SK-N-SH (cell line): ENCODE measurements at regions not wholly inside any gene's neighbourhood (a gene's known extent, or its start where the extent isn't known, plus 50 kb on each side); places are given as distances from the start of the nearest gene placed in this dataset.

Experiments
- CTCF ChIA-PET: fragments of 300-600, 350-600 bp; formaldehyde crosslinking; extraction: SDS; loops from one replicate; lab custom pipeline; 2021; lab: Yijun Ruan, JAX
- POLR2A ChIA-PET: fragments of 350-600 bp; sonication (Branson Sonifier 250); formaldehyde crosslinking; extraction: SDS; loops from one replicate; lab custom pipeline; 2020; ENCODE audit warnings: antibody characterized with exemption, inconsistent platforms; lab: Yijun Ruan, JAX
- DNase-seq: peaks from one replicate; pipeline ENCODE4 v3.0.0; 2012
- H2AFZ ChIP-seq: fragments of 200-600 bp; sonication (generic); 2 replicates; pipeline ENCODE4 v1.8.1; 2016; ENCODE audit warnings: antibody characterized with exemption, mild to moderate bottlenecking, low read depth
- H3F3A ChIP-seq: fragments of 200-600 bp; sonication (generic); replicated peaks from 2 replicates; pipeline ENCODE3; 2016; ENCODE audit warnings: antibody characterized with exemption, mild to moderate bottlenecking; ENCODE audit not compliant: insufficient read depth
- H3K27ac ChIP-seq, 2 experiments: fragments of 200-500 bp in 1 of 2; fragments of 200-600 bp in 1 of 2; sonication (Bioruptor generic) in 1 of 2; sonication (generic), shearing (Covaris generic) in 1 of 2; 2 replicates each; pipeline versions ENCODE4 v1.5.1 to v1.6.1; 2014 to 2016; ENCODE audit warnings: low read depth in 2 of 2, inconsistent platforms in 1 of 2, low read length in 1 of 2, mild to moderate bottlenecking in 1 of 2, mixed read lengths in 1 of 2
- H3K27me3 ChIP-seq: fragments of 200-600 bp; sonication (generic), shearing (Covaris generic); 2 replicates; pipeline ENCODE4 v1.6.1; 2016; ENCODE audit warnings: mixed run types; ENCODE audit not compliant: insufficient read depth
- H3K36me3 ChIP-seq, 2 experiments: fragments of 200-500 bp in 1 of 2; fragments of 200-600 bp in 1 of 2; sonication (Bioruptor generic) in 1 of 2; sonication (generic) in 1 of 2; replicated peaks in 1 of 2; 2 replicates each; pipeline versions ENCODE3 to v1.5.1; 2014 to 2016; ENCODE audit warnings: low read length in 1 of 2, mild to moderate bottlenecking in 1 of 2; ENCODE audit not compliant: insufficient read depth in 2 of 2, control insufficient read depth in 1 of 2
- H3K4me1 ChIP-seq, 2 experiments: fragments of 200-500 bp in 1 of 2; fragments of 200-600 bp in 1 of 2; sonication (Bioruptor generic) in 1 of 2; sonication (generic), shearing (Covaris generic) in 1 of 2; 2 replicates each; pipeline versions ENCODE4 v1.5.1 to v1.6.1; 2014 to 2016; ENCODE audit warnings: low read depth in 1 of 2, low read length in 1 of 2, mixed run types in 1 of 2; ENCODE audit not compliant: insufficient read depth in 2 of 2, control insufficient read depth in 1 of 2
- H3K4me2 ChIP-seq: fragments of 200-600 bp; sonication (generic), shearing (Covaris generic); 2 replicates; pipeline ENCODE4 v1.6.1; 2017; ENCODE audit warnings: mixed run types
- H3K4me3 ChIP-seq, 2 experiments: fragments of 200-500 bp in 1 of 2; fragments of 200-600 bp in 1 of 2; sonication (Bioruptor generic) in 1 of 2; sonication (generic), shearing (Covaris generic) in 1 of 2; 2 replicates each; pipeline versions ENCODE4 v1.5.1 to v1.8.1; 2014 to 2016; ENCODE audit warnings: low read depth in 2 of 2, inconsistent platforms in 1 of 2, low read length in 1 of 2, mild to moderate bottlenecking in 1 of 2, mixed read lengths in 1 of 2, moderate library complexity in 1 of 2
- H3K79me2 ChIP-seq: fragments of 200-600 bp; sonication (generic); 2 replicates; pipeline ENCODE4 v1.8.1; 2017; ENCODE audit warnings: mild to moderate bottlenecking; ENCODE audit not compliant: insufficient read depth
- H3K9ac ChIP-seq: fragments of 200-600 bp; sonication (generic); 2 replicates; pipeline ENCODE4 v1.6.1; 2017; ENCODE audit warnings: mixed run types
- H3K9me2 ChIP-seq: fragments of 200-600 bp; sonication (generic); 2 replicates; pipeline ENCODE4 v1.6.1; 2017; ENCODE audit warnings: mixed run types
- H3K9me3 ChIP-seq: fragments of 200-600 bp; sonication (generic); 2 replicates; pipeline ENCODE4 v1.6.1; 2017; ENCODE audit warnings: mixed run types, mild to moderate bottlenecking, moderate library complexity
- H4K20me1 ChIP-seq: fragments of 200-600 bp; sonication (generic); 2 replicates; pipeline ENCODE4 v1.6.1; 2017; ENCODE audit warnings: mild to moderate bottlenecking, mixed run types; ENCODE audit not compliant: insufficient read depth
- CHD2 ChIP-seq: fragments of 150-350 bp; IDR thresholded peaks from 2 replicates; pipeline ENCODE4 v1.6.1; 2018; ENCODE audit warnings: low read length; ENCODE audit not compliant: partially characterized antibody
- ELF1 ChIP-seq: IDR thresholded peaks from 2 replicates; pipeline ENCODE4 v1.4.0; 2012
- EP300 ChIP-seq, 2 experiments: IDR thresholded peaks; 2 replicates each; pipeline versions ENCODE4 v1.4.0 to v1.6.1; 2012; ENCODE audit warnings: borderline replicate concordance in 1 of 2, low read depth in 1 of 2, low read length in 1 of 2
- EZH2phosphoT487 ChIP-seq: fragments of 200-600 bp; sonication (generic); IDR thresholded peaks from 2 replicates; pipeline ENCODE4 v1.6.1; 2017; ENCODE audit warnings: low read depth, mixed run types, mild to moderate bottlenecking, antibody characterized with exemption, moderate library complexity, borderline replicate concordance
- FOSL2 ChIP-seq: IDR thresholded peaks from 2 replicates; pipeline ENCODE4 v1.4.0; 2012; ENCODE audit warnings: low read depth, mild to moderate bottlenecking, moderate library complexity, borderline replicate concordance
- GABPA ChIP-seq: IDR thresholded peaks from 2 replicates; pipeline ENCODE4 v1.4.0; 2012; ENCODE audit warnings: low read depth, mild to moderate bottlenecking
- JUND ChIP-seq: IDR thresholded peaks from 2 replicates; pipeline ENCODE4 v1.4.0; 2012
- MEF2A ChIP-seq: IDR thresholded peaks from 2 replicates; pipeline ENCODE4 v1.4.0; 2012; ENCODE audit warnings: low read depth, borderline replicate concordance
- MXI1 ChIP-seq: IDR thresholded peaks from 2 replicates; pipeline ENCODE4 v1.6.1; 2012; ENCODE audit warnings: mild to moderate bottlenecking, low read depth, low read length, improper control_type of control experiment
- POLR2AphosphoS5 ChIP-seq: IDR thresholded peaks from 2 replicates; pipeline ENCODE4 v1.6.1; 2012; ENCODE audit warnings: low read depth, low read length
- RAD21 ChIP-seq: IDR thresholded peaks from 2 replicates; pipeline ENCODE4 v1.6.1; 2012; ENCODE audit warnings: mild to moderate bottlenecking, low read length
- RCOR1 ChIP-seq: fragments of 150-350 bp; IDR thresholded peaks from 2 replicates; pipeline ENCODE4 v1.6.1; 2017; ENCODE audit warnings: antibody characterized with exemption, low read length
- SMC3 ChIP-seq: IDR thresholded peaks from 2 replicates; pipeline ENCODE4 v1.6.1; 2012; ENCODE audit warnings: low read depth, low read length, improper control_type of control experiment
- WGBS: methylation state at CpG from one replicate; pipeline ENCODE4 v1.1.6; 2017; ENCODE audit warnings: low lambda C conversion rate; 5-methylcytosine and 5-hydroxymethylcytosine counted together
- TF ChIP-seq, protein P1 (sequence below): IDR thresholded peaks from 2 replicates; pipeline ENCODE4 v1.4.0; 2012; ENCODE audit warnings: low read depth, borderline replicate concordance
- TF ChIP-seq, protein P2 (sequence below): fragments of 200-600 bp; sonication (generic); IDR thresholded peaks from 2 replicates; pipeline ENCODE4 v1.6.1; 2017; ENCODE audit warnings: antibody characterized with exemption, mild to moderate bottlenecking, moderate library complexity
- TF ChIP-seq, protein P3 (sequence below): IDR thresholded peaks from 2 replicates; pipeline ENCODE4; 2012
- TF ChIP-seq, protein P4 (sequence below): fragments of 150-350 bp; IDR thresholded peaks from 2 replicates; pipeline ENCODE4 v1.6.1; 2017; ENCODE audit warnings: antibody characterized with exemption, low read length, low read depth, borderline replicate concordance
- TF ChIP-seq, protein P5 (sequence below): fragments of 150-350 bp; IDR thresholded peaks from 2 replicates; pipeline ENCODE4 v1.6.1; 2016; ENCODE audit warnings: mild to moderate bottlenecking, low read depth, low read length

DNA sequence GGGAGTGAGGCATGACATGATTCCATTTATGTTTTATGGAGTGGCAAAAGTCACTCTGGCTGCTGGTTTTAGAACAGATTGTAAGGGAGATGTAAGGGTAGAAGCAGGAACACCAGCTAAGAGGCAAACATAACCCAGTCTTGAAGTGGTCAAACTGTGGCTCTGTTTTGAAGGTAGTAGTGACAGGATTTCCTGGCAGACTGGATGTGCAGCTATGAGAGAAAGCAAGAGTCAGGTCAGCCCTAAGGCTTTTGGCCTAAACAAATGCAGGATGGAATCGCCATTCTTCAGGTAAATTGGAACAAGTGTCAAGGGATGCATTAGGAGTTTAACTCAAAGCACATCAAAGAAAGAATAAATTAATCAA is 175.3 kb upstream of the AGR3 start (continued):
- TF ChIP-seq, protein P1, sequence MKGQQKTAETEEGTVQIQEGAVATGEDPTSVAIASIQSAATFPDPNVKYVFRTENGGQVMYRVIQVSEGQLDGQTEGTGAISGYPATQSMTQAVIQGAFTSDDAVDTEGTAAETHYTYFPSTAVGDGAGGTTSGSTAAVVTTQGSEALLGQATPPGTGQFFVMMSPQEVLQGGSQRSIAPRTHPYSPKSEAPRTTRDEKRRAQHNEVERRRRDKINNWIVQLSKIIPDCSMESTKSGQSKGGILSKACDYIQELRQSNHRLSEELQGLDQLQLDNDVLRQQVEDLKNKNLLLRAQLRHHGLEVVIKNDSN = no peak
- TF ChIP-seq FOSL2 (no peak), EZH2phosphoT487 (no peak), ELF1 (no peak), RAD21 (no peak), JUND (no peak), MXI1 (no peak), EP300 (IDR thresholded peaks at IDR 0.05; ENCODE audit: borderline replicate concordance in 1 of 2, low read depth in 1 of 2, low read length in 1 of 2) (no peak), RCOR1 (no peak)
- TF ChIP-seq, protein P2, sequence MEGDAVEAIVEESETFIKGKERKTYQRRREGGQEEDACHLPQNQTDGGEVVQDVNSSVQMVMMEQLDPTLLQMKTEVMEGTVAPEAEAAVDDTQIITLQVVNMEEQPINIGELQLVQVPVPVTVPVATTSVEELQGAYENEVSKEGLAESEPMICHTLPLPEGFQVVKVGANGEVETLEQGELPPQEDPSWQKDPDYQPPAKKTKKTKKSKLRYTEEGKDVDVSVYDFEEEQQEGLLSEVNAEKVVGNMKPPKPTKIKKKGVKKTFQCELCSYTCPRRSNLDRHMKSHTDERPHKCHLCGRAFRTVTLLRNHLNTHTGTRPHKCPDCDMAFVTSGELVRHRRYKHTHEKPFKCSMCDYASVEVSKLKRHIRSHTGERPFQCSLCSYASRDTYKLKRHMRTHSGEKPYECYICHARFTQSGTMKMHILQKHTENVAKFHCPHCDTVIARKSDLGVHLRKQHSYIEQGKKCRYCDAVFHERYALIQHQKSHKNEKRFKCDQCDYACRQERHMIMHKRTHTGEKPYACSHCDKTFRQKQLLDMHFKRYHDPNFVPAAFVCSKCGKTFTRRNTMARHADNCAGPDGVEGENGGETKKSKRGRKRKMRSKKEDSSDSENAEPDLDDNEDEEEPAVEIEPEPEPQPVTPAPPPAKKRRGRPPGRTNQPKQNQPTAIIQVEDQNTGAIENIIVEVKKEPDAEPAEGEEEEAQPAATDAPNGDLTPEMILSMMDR = no peak
- TF ChIP-seq, protein P3, sequence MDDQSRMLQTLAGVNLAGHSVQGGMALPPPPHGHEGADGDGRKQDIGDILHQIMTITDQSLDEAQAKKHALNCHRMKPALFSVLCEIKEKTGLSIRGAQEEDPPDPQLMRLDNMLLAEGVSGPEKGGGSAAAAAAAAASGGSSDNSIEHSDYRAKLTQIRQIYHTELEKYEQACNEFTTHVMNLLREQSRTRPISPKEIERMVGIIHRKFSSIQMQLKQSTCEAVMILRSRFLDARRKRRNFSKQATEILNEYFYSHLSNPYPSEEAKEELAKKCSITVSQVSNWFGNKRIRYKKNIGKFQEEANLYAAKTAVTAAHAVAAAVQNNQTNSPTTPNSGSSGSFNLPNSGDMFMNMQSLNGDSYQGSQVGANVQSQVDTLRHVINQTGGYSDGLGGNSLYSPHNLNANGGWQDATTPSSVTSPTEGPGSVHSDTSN = no peak
- TF ChIP-seq, protein P4, sequence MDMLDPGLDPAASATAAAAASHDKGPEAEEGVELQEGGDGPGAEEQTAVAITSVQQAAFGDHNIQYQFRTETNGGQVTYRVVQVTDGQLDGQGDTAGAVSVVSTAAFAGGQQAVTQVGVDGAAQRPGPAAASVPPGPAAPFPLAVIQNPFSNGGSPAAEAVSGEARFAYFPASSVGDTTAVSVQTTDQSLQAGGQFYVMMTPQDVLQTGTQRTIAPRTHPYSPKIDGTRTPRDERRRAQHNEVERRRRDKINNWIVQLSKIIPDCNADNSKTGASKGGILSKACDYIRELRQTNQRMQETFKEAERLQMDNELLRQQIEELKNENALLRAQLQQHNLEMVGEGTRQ = no peak

DNA sequence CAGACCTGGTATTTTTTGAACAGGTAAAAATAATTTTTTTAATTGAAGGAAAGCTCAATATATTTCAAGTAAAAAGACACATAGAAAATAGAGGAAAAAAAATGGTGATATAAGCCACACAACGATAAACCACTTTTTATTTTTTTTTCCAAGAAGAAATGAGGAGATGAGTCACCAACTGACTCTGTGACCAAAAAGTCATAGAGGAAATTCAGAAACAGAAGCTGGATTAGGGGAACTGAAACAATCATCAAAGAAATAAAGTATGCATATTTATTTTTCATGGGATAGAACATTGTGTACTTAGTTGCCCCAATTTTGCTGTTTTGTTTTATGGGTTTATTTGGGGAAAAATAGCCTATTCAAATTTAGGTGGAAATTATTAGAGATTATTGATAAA is 176.8 kb upstream of the AGR3 start:
- Histone ChIP-seq H3K36me3 (no peaks in the 10 kb centered on the region), H3K9me2 (no peaks in the 10 kb centered on the region), H3K27ac (no peak overlapping the region), H3K4me3 (no peak overlapping the region), H2AFZ (no peak overlapping the region), H3K4me2 (no peak overlapping the region), H3K27me3 (no peaks in the 10 kb centered on the region), H3K79me2 (no peaks in the 10 kb centered on the region), H3K9me3 (no peaks in the 10 kb centered on the region)
- DNase-seq = no peak
- POLR2A ChIA-PET = no interaction called here
- 10% methylated on average over 1 of the region's 1 CpG for WGBS
- TF ChIP-seq, protein P4 = no peak
- no peak for TF ChIP-seq POLR2AphosphoS5
- no peak for TF ChIP-seq MEF2A
- no peak for TF ChIP-seq ELF1
- TF ChIP-seq, protein P5, sequence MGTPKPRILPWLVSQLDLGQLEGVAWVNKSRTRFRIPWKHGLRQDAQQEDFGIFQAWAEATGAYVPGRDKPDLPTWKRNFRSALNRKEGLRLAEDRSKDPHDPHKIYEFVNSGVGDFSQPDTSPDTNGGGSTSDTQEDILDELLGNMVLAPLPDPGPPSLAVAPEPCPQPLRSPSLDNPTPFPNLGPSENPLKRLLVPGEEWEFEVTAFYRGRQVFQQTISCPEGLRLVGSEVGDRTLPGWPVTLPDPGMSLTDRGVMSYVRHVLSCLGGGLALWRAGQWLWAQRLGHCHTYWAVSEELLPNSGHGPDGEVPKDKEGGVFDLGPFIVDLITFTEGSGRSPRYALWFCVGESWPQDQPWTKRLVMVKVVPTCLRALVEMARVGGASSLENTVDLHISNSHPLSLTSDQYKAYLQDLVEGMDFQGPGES = no peak
- no peak for TF ChIP-seq GABPA
- no peak for TF ChIP-seq CHD2
- no peak for TF ChIP-seq SMC3
- no peak for TF ChIP-seq EZH2phosphoT487
- TF ChIP-seq, all 33 proteins: peak for 0
- no peaks in the 10 kb centered on the region for H3K4me1 ChIP-seq
- H3F3A ChIP-seq = no peaks in the 10 kb centered on the region
- CTCF ChIA-PET = interaction anchor here (0.7 to 1.0 kb wide), 2 partner anchors 75 to 320 kb away, joined by 3 to 4 read pairs; no protein-coding TSS in a partner anchor
- H3K9ac ChIP-seq = no peak overlapping the region
- H4K20me1 ChIP-seq = no peaks in the 10 kb centered on the region
